HCT116 (cell line): ENCODE measurements at regions not wholly inside any gene's neighbourhood (a gene's known extent, or its start where the extent isn't known, plus 50 kb on each side); places are given as distances from the start of the nearest gene placed in this dataset.

Experiments used
- ATAC-seq: fragments of 200-7000 bp; cut with Tn5 transposase; 2 replicates; pipeline ENCODE4 v1.9.1; 2020; ENCODE audit warnings: mild to moderate bottlenecking, moderate library complexity
- BruUV-seq: library from RNA; stranded (reverse); fragments of 400-500 nt; replicated peaks from 2 replicates; lab custom pipeline; 2021; lab: Mats Ljungman, UMichigan
- CTCF ChIA-PET: fragments of 300-600 bp; sonication (Branson Sonifier 250); formaldehyde crosslinking; loops from one replicate; lab custom pipeline; 2021; ENCODE audit warnings: antibody characterized with exemption; lab: Charles Lee
- POLR2A ChIA-PET: fragments of 300-600, 350-600 bp; sonication (Branson Sonifier 250); formaldehyde crosslinking; loops from one replicate; lab custom pipeline; 2021; ENCODE audit warnings: antibody characterized with exemption; lab: Charles Lee
- RAD21 ChIA-PET, 2 experiments: fragments of 300-600 bp; sonication (Branson Sonifier 250); formaldehyde crosslinking; loops; one replicate each; lab custom pipeline; 2023; ENCODE audit warnings: low total read pairs in 2 of 2; ENCODE audit not compliant: uncharacterized antibody in 2 of 2, unreplicated experiment in 2 of 2, low non-redundant PET in 1 of 2; lab: Charles Lee
- DNase-seq: peaks from one replicate; pipeline ENCODE4 v3.0.0-alpha.2; 2010; ENCODE audit warnings: low read depth, low spot score
- H2AFZ ChIP-seq: fragments of 200-600 bp; shearing (Covaris generic), sonication (generic); 2 replicates; pipeline ENCODE4 v1.6.1; 2017; ENCODE audit warnings: low read depth, mixed run types, mixed read lengths, antibody characterized with exemption, low read length; ENCODE audit not compliant: poor library complexity, severe bottlenecking
- H3K27ac ChIP-seq: 2 replicates; pipeline ENCODE4 v1.5.1; 2012; ENCODE audit warnings: low read depth, low read length
- H3K27me3 ChIP-seq: fragments of 200-600 bp; sonication (generic); 2 replicates; pipeline ENCODE4 v1.6.1; 2016; ENCODE audit warnings: mixed run types, low read length, mixed read lengths; ENCODE audit not compliant: insufficient read depth
- H3K36me3 ChIP-seq, 2 experiments: fragments of 200-500 bp in 1 of 2; fragments of 200-600 bp in 1 of 2; sonication (Bioruptor generic) in 1 of 2; sonication (generic) in 1 of 2; 2 replicates each; pipeline versions ENCODE4 v1.5.1 to v1.6.1; 2014 to 2016; ENCODE audit warnings: low read length in 2 of 2, inconsistent platforms in 1 of 2, mixed read lengths in 1 of 2, mixed run types in 1 of 2; ENCODE audit not compliant: insufficient read depth in 2 of 2, control insufficient read depth in 1 of 2
- H3K4me1 ChIP-seq, 2 experiments: fragments of 200-600 bp in 1 of 2; sonication (generic) in 1 of 2; 2 replicates each; pipeline versions ENCODE4 v1.5.1 to v1.6.1; 2012 to 2017; ENCODE audit warnings: low read length in 2 of 2, inconsistent platforms in 1 of 2, mild to moderate bottlenecking in 1 of 2, mixed read lengths in 1 of 2, mixed run types in 1 of 2, moderate library complexity in 1 of 2; ENCODE audit not compliant: insufficient read depth in 2 of 2, control insufficient read depth in 1 of 2
- H3K4me2 ChIP-seq: fragments of 200-600 bp; sonication (generic); 2 replicates; pipeline ENCODE4 v1.6.1; 2017; ENCODE audit warnings: mixed run types, low read length, mixed read lengths
- H3K4me3 ChIP-seq, 2 experiments: fragments of 200-600 bp in 1 of 2; sonication (generic) in 1 of 2; replicated peaks in 1 of 2; 2 replicates each; pipeline ENCODE4 v1.5.1; 2011 to 2016; ENCODE audit warnings: low read length in 2 of 2, control low read depth in 1 of 2, low read depth in 1 of 2, mild to moderate bottlenecking in 1 of 2, mixed read lengths in 1 of 2, mixed run types in 1 of 2
- H3K79me2 ChIP-seq: fragments of 200-600 bp; sonication (generic); 2 replicates; pipeline ENCODE4 v1.6.1; 2017; ENCODE audit warnings: mild to moderate bottlenecking, mixed run types, low read length, moderate library complexity, mixed read lengths; ENCODE audit not compliant: insufficient read depth
- H3K9ac ChIP-seq: fragments of 200-600 bp; sonication (generic); 2 replicates; pipeline ENCODE4 v1.6.1; 2016; ENCODE audit warnings: low read length, mixed read lengths
- H3K9me2 ChIP-seq: fragments of 200-600 bp; sonication (generic), shearing (Covaris generic); 2 replicates; pipeline ENCODE4 v1.6.1; 2017; ENCODE audit warnings: mixed run types, mild to moderate bottlenecking, moderate library complexity; ENCODE audit not compliant: insufficient read depth
- H3K9me3 ChIP-seq, 2 experiments: fragments of 200-500 bp in 1 of 2; fragments of 200-600 bp in 1 of 2; sonication (Bioruptor generic) in 1 of 2; sonication (generic) in 1 of 2; 2 replicates each; pipeline ENCODE4 v1.6.1; 2014 to 2017; ENCODE audit warnings: low read length in 2 of 2, mixed read lengths in 2 of 2, inconsistent platforms in 1 of 2, low read depth in 1 of 2, mild to moderate bottlenecking in 1 of 2, mixed run types in 1 of 2, moderate library complexity in 1 of 2; ENCODE audit not compliant: control insufficient read depth in 1 of 2, insufficient read depth in 1 of 2
- H4K20me1 ChIP-seq: fragments of 200-600 bp; sonication (generic), shearing (Covaris generic); 2 replicates; pipeline ENCODE4 v1.6.1; 2017; ENCODE audit warnings: mixed run types, mild to moderate bottlenecking, moderate library complexity; ENCODE audit not compliant: insufficient read depth
- ATF3 ChIP-seq: IDR thresholded peaks from 2 replicates; pipeline ENCODE4 v1.6.1; 2012
- CEBPB ChIP-seq: IDR thresholded peaks from 2 replicates; pipeline ENCODE4 v1.6.1; 2012; ENCODE audit warnings: low read depth
- CTCF ChIP-seq, 3 experiments: fragments of 200-600 bp in 1 of 3; sonication (generic) in 1 of 3; IDR thresholded peaks in 2 of 3; conservative IDR thresholded peaks in 1 of 3; 2 replicates each; pipeline ENCODE4 v1.5.1; 2012 to 2017; ENCODE audit warnings: low read depth in 2 of 3, low read length in 2 of 3, antibody characterized with exemption in 1 of 3, borderline replicate concordance in 1 of 3, control low read depth in 1 of 3, mild to moderate bottlenecking in 1 of 3, mixed read lengths in 1 of 3, mixed run types in 1 of 3, moderate library complexity in 1 of 3; ENCODE audit not compliant: insufficient read depth in 1 of 3
- FOSL1 ChIP-seq: IDR thresholded peaks from 2 replicates; pipeline ENCODE4 v1.6.1; 2012; ENCODE audit warnings: low read depth
- POLR2A ChIP-seq: IDR thresholded peaks from 2 replicates; pipeline ENCODE4 v1.7.0; 2011; ENCODE audit warnings: borderline replicate concordance; ENCODE audit not compliant: insufficient read depth, insufficient read length; ENCODE audit errors: extremely low read depth
- POLR2AphosphoS5 ChIP-seq: IDR thresholded peaks from 2 replicates; pipeline ENCODE4 v1.6.1; 2011; ENCODE audit warnings: mild to moderate bottlenecking, low read depth, low read length, moderate library complexity
- SIN3A ChIP-seq: IDR thresholded peaks from 2 replicates; pipeline ENCODE4 v1.6.1; 2012; ENCODE audit warnings: low read depth
- SP1 ChIP-seq: IDR thresholded peaks from 2 replicates; pipeline ENCODE4 v1.6.1; 2012; ENCODE audit warnings: low read depth
- TCF7L2 ChIP-seq: IDR thresholded peaks from 2 replicates; pipeline ENCODE4 v1.7.0; 2011; ENCODE audit warnings: borderline replicate concordance, inconsistent platforms; ENCODE audit not compliant: insufficient read depth, insufficient read length; ENCODE audit errors: extremely low read depth
- ZFX ChIP-seq: fragments of 450-650 bp; IDR thresholded peaks from 2 replicates; pipeline ENCODE4 v1.6.1; 2017
- intact Hi-C: fragments of 100-400 bp; cut with micrococcal nuclease; formaldehyde crosslinking; loops from 2 replicates; pipeline ENCODE4 v1.10.0; 2022

- no peak for DNase-seq
- no TSS peak for BruUV-seq
Observed at GRCh38 chr10:106341356-106341755, 823.1 kb downstream of the SORCS1 start.

More at GRCh38 chr10:106341356-106341755, 823.1 kb downstream of the SORCS1 start:
- no peak overlapping the region for H3K27ac ChIP-seq
- RAD21 ChIA-PET: no interaction called here
- H2AFZ ChIP-seq: no peak overlapping the region
- CTCF ChIA-PET: no interaction called here
- H3K9ac ChIP-seq: no peak overlapping the region
- no peak for ATAC-seq
- no peaks in the 10 kb centered on the region for H3K9me2 ChIP-seq
- no peaks in the 10 kb centered on the region for H4K20me1 ChIP-seq
- POLR2A ChIA-PET: no interaction called here
- H3K4me3 ChIP-seq: no peak overlapping the region
- no peak overlapping the region for H3K4me2 ChIP-seq
- intact Hi-C loops: no loop called here
- peaks cover 19 to 41% of the 10 kb centered on the region in 2 experiments; a peak in 2 of 4 replicates for H3K9me3 ChIP-seq
- no peaks in the 10 kb centered on the region for H3K4me1 ChIP-seq
- H3K79me2 ChIP-seq: no peaks in the 10 kb centered on the region
- no peaks in the 10 kb centered on the region for H3K27me3 ChIP-seq
- TF ChIP-seq ATF3 (no peak), POLR2A (no peak), ZFX (no peak), CEBPB (no peak), SP1 (no peak), SIN3A (no peak), FOSL1 (no peak), CTCF (IDR thresholded peaks at IDR 0.05 in 2 of 3, conservative IDR thresholded peaks at IDR 0.05 in 1 of 3; ENCODE audit: borderline replicate concordance in 1 of 3, insufficient read depth in 1 of 3, low read depth in 2 of 3, low read length in 2 of 3) (no peak), TCF7L2 (no peak), POLR2AphosphoS5 (no peak)
- H3K36me3 ChIP-seq: no peaks in the 10 kb centered on the region
